ENCODE measurements at regions not wholly inside any gene's neighbourhood (a gene's known extent, or its start where the extent isn't known, plus 50 kb on each side); places are given as distances from the start of the nearest gene placed in this dataset.

DNA sequence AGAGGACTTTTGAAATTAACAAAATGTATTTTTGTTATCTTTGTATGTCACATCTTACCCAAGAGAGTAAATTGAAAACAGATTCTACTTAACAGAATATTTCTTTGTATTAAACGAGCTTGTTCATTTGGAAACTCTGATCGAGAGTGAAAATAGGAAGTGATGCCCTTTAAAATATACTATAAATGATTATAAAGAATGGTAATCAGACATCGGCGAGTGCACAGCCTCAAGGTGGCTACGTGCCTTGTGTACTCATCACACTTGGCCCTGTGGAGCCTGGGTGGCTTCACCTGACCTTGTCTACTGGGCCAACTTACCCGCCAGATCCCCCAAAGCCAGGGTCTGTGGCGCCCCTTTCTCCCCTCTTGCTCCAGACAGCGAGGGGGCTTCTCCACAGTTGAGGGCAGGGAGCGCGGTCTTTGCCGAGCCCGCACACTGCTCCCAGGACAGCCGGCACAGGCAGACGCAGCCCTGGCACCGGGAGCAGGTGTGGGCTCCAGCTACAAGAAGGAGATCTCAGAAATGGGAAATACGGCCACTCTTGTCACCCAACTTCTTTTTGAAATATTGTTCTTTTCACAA is 243.2 kb downstream of the CEMIP2 start:
- TF ChIP-seq, protein P1, sequence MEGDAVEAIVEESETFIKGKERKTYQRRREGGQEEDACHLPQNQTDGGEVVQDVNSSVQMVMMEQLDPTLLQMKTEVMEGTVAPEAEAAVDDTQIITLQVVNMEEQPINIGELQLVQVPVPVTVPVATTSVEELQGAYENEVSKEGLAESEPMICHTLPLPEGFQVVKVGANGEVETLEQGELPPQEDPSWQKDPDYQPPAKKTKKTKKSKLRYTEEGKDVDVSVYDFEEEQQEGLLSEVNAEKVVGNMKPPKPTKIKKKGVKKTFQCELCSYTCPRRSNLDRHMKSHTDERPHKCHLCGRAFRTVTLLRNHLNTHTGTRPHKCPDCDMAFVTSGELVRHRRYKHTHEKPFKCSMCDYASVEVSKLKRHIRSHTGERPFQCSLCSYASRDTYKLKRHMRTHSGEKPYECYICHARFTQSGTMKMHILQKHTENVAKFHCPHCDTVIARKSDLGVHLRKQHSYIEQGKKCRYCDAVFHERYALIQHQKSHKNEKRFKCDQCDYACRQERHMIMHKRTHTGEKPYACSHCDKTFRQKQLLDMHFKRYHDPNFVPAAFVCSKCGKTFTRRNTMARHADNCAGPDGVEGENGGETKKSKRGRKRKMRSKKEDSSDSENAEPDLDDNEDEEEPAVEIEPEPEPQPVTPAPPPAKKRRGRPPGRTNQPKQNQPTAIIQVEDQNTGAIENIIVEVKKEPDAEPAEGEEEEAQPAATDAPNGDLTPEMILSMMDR (IDR thresholded peaks at IDR 0.05; ENCODE audit: control insufficient read depth, extremely low read depth, insufficient read depth), result no peak
- no peak for DNase-seq (ENCODE audit: low read depth)

GRCh38 chr9:71524516-71524915 is 243.8 kb downstream of the CEMIP2 start:
- no peak for DNase-seq (ENCODE audit: low read depth)
- no peak overlapping the region for H3K4me3 ChIP-seq (ENCODE audit: low read depth, low read length)
- TF ChIP-seq, protein P1 (IDR thresholded peaks at IDR 0.05; ENCODE audit: control insufficient read depth, extremely low read depth, insufficient read depth), result no peak

More for the DNA sequence above, 243.2 kb downstream of the CEMIP2 start:
- no peak overlapping the region for H3K4me3 ChIP-seq (ENCODE audit: low read depth, low read length)

DNA sequence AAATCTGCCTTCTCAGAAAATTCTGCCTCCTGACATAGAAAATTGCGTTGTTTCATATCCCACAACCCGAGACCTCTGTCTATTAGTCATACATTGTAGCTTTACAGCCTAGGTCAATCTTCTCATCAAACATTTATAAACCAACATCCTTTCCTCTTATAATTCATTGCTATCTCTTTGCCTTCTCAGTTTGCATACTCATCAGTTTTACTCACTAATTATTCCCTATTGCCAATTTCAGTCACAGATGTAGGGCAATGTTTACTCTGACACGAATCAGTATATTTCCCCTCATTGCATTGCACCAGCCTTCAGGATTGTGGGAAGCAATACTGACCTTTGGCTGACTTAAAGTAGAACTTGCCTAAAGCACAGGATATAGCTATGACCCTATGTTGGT is 247.2 kb downstream of the CEMIP2 start:
- TF ChIP-seq, protein P1 (IDR thresholded peaks at IDR 0.05; ENCODE audit: control insufficient read depth, extremely low read depth, insufficient read depth), result no peak
- DNase-seq (ENCODE audit: low read depth), result no peak
- H3K4me3 ChIP-seq (ENCODE audit: low read depth, low read length), result no peak overlapping the region

DNA sequence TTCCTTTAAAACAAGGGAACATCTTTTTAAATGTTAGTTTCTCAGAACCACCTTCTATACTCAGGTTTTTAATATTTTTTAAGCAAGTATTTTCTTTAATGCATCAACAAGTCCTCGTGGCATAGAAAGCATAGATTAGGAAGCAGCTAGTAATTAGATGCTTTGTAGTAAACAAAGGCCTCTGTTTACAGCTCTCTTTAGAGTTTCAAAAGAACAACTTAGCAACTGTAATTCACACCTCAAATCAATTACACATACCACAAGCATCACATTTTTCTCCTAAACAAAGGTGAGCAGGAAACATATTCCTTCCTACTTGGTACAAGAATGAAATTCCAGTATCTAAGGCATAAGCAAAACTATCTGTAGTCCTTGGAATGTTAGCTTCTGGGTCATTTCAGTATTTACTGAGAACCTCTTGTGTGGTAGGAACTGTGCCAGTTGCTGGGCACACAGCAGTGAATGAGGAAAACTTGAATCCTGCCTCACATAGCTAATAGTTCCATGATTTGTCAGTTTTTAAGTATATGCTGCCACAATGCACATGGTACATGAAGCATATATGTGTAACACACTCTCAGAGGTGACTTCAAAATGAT is 249.1 kb downstream of the CEMIP2 start:
- H3K4me3 ChIP-seq (ENCODE audit: low read depth, low read length), result no peak overlapping the region
- no peak for DNase-seq (ENCODE audit: low read depth)

DNA sequence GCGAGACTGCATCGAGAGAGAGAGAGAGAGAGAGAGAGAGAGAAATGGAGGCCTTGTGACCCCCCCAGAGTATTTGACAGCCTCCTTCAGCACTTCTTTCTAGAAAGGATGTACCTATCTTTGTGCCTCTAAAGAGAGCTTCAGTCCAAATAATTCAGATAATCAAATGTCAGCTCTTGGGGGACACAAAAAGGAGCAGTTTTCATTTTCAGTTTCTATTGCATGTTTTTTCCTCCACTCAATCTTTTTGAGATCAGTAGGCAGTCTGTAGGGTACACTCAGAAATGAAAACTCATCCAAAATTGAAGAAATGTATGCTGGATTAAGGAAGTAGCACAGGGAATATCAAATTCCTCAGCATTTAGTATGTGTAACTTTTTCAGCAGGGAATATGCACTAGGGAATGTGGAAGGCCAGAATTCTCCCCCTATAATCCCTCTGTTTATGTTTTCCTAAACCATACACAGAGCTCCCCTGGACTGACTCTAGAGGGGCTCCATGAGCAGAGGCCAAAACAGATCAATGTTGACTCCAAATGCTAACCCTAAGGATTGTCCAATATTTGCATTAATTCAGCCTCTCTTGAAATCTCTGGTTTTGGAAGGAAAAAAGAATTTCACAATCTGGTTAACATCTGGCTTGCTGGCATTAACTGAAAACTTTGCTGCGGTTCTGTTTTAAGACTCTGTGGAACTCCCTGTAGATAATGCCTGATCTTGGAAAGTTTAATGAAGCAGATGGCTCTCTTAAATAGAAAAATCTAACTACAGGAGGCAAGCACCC is 250.1 kb downstream of the CEMIP2 start:
- no peak overlapping the region for H3K4me3 ChIP-seq (ENCODE audit: low read depth, low read length)
- no peak for DNase-seq (ENCODE audit: low read depth)
- TF ChIP-seq, protein P1 (IDR thresholded peaks at IDR 0.05; ENCODE audit: control insufficient read depth, extremely low read depth, insufficient read depth), result no peak

More for the DNA sequence above, 249.1 kb downstream of the CEMIP2 start:
- TF ChIP-seq, protein P1 (IDR thresholded peaks at IDR 0.05; ENCODE audit: control insufficient read depth, extremely low read depth, insufficient read depth), result no peak

GRCh38 chr9:71515626-71516025 is 252.7 kb downstream of the CEMIP2 start:
- TF ChIP-seq, protein P1 (IDR thresholded peaks at IDR 0.05; ENCODE audit: control insufficient read depth, extremely low read depth, insufficient read depth), result no peak
- H3K4me3 ChIP-seq (ENCODE audit: low read depth, low read length), result no peak overlapping the region
- no peak for DNase-seq (ENCODE audit: low read depth)
